Calu3 (cell line): ENCODE measurements at regions not wholly inside any gene's neighbourhood (a gene's known extent, or its start where the extent isn't known, plus 50 kb on each side); places are given as distances from the start of the nearest gene placed in this dataset.

Experiments
- BruUV-seq: library from RNA; stranded (reverse); fragments of 400-500 nt; replicated peaks from 2 replicates; lab custom pipeline; 2021; lab: Mats Ljungman, UMichigan
- CTCF ChIA-PET: fragments of 300-600 bp; sonication (Branson Sonifier 250); formaldehyde crosslinking; loops from one replicate; lab custom pipeline; 2022; ENCODE audit warnings: antibody characterized with exemption; lab: Charles Lee
- DNase-seq: peaks from one replicate; pipeline ENCODE4 v3.0.0; 2022
- H3K27ac Mint-ChIP-seq: one replicate; pipeline ENCODE4 v1.8.0; 2022; ENCODE audit warnings: mixed read lengths; ENCODE audit not compliant: unreplicated experiment
- H3K27me3 Mint-ChIP-seq: one replicate; pipeline ENCODE4 v1.8.0; 2022; ENCODE audit warnings: mixed read lengths; ENCODE audit not compliant: unreplicated experiment
- H3K36me3 Mint-ChIP-seq: one replicate; pipeline ENCODE4 v1.8.0; 2022; ENCODE audit warnings: mild to moderate bottlenecking, moderate library complexity, mixed read lengths; ENCODE audit not compliant: insufficient read depth, unreplicated experiment
- H3K4me1 Mint-ChIP-seq: one replicate; pipeline ENCODE4 v1.8.0; 2022; ENCODE audit warnings: mild to moderate bottlenecking, low read depth, mixed read lengths; ENCODE audit not compliant: unreplicated experiment
- H3K4me3 Mint-ChIP-seq: one replicate; pipeline ENCODE4 v1.8.0; 2022; ENCODE audit warnings: mild to moderate bottlenecking, low read depth, moderate library complexity, mixed read lengths; ENCODE audit not compliant: unreplicated experiment
- H3K9me3 Mint-ChIP-seq: one replicate; pipeline ENCODE4 v1.8.0; 2022; ENCODE audit warnings: low read depth, mixed read lengths; ENCODE audit not compliant: unreplicated experiment
- intact Hi-C: fragments of 100-400 bp; cut with micrococcal nuclease; formaldehyde crosslinking; loops from one replicate; pipeline ENCODE4 v1.10.0; 2022; ENCODE audit not compliant: unreplicated experiment
- TF ChIP-seq, protein P1 (sequence below): fragments of 200-600 bp; IDR thresholded peaks from one replicate; pipeline ENCODE4 v1.8.0; 2022; ENCODE audit warnings: antibody characterized with exemption; ENCODE audit not compliant: unreplicated experiment

DNA sequence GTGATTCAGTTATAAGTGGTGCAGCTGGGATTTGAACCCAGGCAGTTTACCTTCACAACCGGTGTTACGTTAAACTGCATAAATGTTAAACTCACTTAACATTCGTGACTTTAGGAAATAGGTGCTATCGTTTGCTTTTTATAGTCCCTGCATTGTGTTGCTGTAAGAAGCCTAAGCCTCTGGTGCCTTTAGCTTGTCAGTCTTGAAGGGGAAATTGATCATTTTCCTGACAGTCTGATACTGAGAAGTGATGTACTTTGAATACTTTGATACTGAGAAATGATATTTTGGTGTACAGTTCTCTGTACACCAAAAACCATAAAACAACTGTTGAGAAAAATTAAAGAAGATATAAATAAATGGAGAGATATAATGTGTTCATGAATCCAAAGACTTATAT, 52.5 kb upstream of the NEDD9 start:
- H3K4me3 Mint-ChIP-seq, result no peak overlapping the region
- no TSS peak for BruUV-seq
- H3K9me3 Mint-ChIP-seq, result no peaks in the 10 kb centered on the region
- no peaks in the 10 kb centered on the region for H3K36me3 Mint-ChIP-seq
- no peaks in the 10 kb centered on the region for H3K4me1 Mint-ChIP-seq
- H3K27me3 Mint-ChIP-seq, result no peaks in the 10 kb centered on the region
- H3K27ac Mint-ChIP-seq, result no peak overlapping the region
- intact Hi-C loops, result no loop called here
- TF ChIP-seq, protein P1, sequence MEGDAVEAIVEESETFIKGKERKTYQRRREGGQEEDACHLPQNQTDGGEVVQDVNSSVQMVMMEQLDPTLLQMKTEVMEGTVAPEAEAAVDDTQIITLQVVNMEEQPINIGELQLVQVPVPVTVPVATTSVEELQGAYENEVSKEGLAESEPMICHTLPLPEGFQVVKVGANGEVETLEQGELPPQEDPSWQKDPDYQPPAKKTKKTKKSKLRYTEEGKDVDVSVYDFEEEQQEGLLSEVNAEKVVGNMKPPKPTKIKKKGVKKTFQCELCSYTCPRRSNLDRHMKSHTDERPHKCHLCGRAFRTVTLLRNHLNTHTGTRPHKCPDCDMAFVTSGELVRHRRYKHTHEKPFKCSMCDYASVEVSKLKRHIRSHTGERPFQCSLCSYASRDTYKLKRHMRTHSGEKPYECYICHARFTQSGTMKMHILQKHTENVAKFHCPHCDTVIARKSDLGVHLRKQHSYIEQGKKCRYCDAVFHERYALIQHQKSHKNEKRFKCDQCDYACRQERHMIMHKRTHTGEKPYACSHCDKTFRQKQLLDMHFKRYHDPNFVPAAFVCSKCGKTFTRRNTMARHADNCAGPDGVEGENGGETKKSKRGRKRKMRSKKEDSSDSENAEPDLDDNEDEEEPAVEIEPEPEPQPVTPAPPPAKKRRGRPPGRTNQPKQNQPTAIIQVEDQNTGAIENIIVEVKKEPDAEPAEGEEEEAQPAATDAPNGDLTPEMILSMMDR, result no peak
- CTCF ChIA-PET, result no interaction called here
- DNase-seq, result no peak

DNA sequence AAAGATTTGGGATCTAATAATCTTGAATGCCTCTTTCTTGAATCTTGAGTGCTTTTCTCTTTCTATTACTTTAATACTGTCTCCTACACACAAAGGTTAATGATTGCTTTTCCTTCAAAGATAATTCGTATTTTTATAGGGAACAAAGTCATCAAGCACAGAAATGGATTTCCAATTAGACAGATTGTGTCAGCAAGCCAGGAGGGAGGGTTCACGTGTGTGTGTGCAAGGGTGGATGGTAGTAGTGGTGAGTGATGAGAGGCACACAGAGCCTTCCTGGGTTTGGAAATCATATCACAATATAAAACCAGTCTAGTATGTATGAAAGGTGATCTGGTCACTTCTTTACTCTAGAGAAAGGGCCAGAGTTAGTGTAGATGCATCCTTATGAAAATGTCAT, 51.2 kb upstream of the NEDD9 start:
- intact Hi-C loops, result no loop called here
- DNase-seq, result no peak
- no peaks in the 10 kb centered on the region for H3K4me1 Mint-ChIP-seq
- no peaks in the 10 kb centered on the region for H3K27me3 Mint-ChIP-seq
- H3K9me3 Mint-ChIP-seq, result no peaks in the 10 kb centered on the region
- H3K4me3 Mint-ChIP-seq, result no peak overlapping the region
- H3K36me3 Mint-ChIP-seq, result no peaks in the 10 kb centered on the region
- no TSS peak for BruUV-seq
- TF ChIP-seq, protein P1, result no peak
- CTCF ChIA-PET, result interaction anchor here (0.6 kb wide), 1 partner anchor 182 kb away, joined by 3 read pairs; no protein-coding TSS in a partner anchor
- H3K27ac Mint-ChIP-seq, result no peak overlapping the region

DNA sequence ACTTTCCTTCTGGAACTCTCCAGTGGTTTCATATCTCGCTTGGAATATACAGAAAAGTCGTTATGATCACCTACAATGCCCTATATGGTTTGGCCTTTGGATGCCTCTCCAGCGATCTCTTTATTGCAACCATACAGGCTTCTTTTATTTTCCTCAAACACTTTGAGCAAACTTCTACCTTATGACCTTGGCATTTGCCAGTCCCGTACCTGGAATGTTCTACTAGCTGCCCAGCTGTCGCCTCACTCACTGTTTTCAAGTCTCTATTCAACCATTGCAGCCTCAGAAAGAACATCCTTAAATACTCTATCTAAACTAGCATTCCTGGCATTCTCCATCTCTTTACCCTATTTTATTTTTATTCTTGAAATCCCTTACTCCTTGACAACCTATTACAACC, 50.4 kb upstream of the NEDD9 start:
- DNase-seq, result no peak
- CTCF ChIA-PET, result interaction anchor here (0.6 kb wide), 1 partner anchor 181 kb away, joined by 3 read pairs; no protein-coding TSS in a partner anchor
- BruUV-seq, result no TSS peak
- H3K4me1 Mint-ChIP-seq, result peaks cover 6% of the 10 kb centered on the region
- no peaks in the 10 kb centered on the region for H3K9me3 Mint-ChIP-seq
- H3K4me3 Mint-ChIP-seq, result no peak overlapping the region
- intact Hi-C loops, result no loop called here
- TF ChIP-seq, protein P1, result no peak
- H3K27me3 Mint-ChIP-seq, result no peaks in the 10 kb centered on the region
- H3K36me3 Mint-ChIP-seq, result no peaks in the 10 kb centered on the region
- no peak overlapping the region for H3K27ac Mint-ChIP-seq
